Stimulated activated CD4-positive, alpha-beta T cell treated with anti-CD3 and anti-CD28 coated beads, Interleukin-2, amount 100 ng/mL, for 24 hours (primary cell): ENCODE measurements at regions not wholly inside any gene's neighbourhood (a gene's known extent, or its start where the extent isn't known, plus 50 kb on each side); places are given as distances from the start of the nearest gene placed in this dataset.
"Not testable (repeated sequence)": the region's sequence is repeated elsewhere in the genome, so short reads cannot be mapped to it uniquely, and the experiment has no call there.

Experiments used
- DNase-seq, 2 donors: peaks; one replicate each; pipeline ENCODE4 v3.0.0-alpha.2; 2020

DNA sequence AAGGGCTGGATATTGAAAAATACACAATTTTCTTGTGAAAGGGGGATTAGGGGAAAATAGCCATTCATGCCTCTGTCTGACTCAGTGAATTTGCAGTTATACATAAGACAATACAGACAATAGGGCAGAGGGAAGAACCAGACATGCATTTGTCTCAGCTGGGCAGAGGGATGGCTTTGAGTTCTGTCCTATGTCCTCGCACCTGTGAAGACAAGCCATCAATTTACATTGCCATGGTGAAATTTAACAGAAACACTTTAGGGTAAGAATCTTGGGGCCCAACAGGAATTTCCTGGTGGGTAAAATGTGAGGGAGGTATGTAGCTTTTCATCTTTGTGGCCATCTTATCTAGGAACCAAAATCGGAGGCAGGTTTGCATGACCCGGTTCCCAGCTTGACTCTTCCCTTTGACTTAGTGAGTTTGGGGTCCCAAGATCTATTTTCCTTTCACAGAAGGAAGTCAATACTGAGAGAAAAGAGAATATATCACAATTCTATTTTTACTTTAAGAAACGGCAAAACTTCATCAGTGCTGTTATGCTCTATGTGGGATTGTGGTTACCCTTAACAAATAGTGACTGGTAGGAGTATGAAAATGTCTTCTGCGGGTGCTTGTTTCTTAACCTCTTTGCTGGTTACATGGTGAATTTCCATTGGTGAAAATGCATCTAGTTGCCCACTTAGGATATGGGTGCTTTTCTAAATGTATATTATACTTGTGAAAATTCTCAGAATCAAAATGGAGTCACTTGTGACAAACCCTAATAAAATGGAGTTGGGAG is 221.8 kb downstream of the SPP2 start:
- no peak for DNase-seq

DNA sequence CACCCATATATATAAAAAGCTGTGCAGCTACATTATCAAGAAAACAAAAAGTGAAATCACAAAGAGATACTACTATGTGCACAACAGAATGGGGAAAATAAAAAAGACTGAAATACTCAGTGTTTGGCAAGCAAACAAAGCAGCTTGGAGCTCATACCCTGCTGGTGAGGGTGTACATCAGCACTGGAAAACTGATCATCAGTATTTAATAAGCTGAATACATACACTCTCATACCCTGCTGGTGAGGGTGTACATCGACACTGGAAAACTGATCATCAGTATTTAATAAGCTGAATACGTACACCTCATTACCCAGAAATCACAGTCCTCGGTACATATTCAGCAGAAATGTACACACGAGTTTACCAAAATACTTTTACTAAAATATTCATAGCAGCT is 220.8 kb downstream of the SPP2 start:
- no peak for DNase-seq

DNA sequence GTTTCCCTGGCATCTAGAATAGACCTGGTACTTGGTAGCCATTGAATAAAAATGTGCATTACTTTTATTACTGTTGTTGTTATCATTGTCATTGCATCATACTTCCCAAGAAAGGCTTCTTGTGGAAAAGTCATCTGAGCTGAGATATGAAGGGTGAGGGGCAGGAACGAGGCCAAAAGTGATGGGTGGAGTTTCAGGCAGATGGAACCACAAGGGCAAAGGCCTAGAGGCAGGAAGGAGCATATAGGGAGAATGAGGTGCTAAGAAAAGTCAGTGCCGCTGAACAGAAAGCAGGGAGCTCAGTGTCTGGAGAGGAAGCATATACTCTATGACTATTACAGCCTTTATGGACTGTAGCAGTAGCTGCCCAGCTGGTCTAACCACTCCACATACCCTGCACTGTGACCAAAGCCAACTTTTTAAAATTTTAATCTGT is 219.3 kb downstream of the SPP2 start:
- no peak for DNase-seq

DNA sequence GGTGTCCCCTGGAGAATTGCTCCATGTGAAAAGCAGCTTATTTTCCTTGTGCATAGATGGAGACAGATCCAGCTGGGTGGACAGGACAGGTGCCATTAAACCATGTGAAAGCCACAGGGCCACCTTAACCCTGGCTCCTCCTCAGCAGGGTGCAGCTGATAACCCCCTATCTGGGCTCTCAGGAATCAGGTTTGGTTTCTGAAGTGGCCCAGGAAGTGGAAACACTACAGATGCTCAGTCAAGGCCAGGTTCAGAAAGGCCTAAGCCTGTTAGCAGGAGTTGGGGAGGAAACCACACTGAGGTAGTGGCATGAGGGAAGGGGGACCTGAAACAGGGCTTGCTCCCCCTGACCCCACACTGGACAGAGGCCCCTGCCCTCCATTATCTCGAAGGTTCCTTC is 217.0 kb downstream of the SPP2 start:
- DNase-seq: no peak

DNA sequence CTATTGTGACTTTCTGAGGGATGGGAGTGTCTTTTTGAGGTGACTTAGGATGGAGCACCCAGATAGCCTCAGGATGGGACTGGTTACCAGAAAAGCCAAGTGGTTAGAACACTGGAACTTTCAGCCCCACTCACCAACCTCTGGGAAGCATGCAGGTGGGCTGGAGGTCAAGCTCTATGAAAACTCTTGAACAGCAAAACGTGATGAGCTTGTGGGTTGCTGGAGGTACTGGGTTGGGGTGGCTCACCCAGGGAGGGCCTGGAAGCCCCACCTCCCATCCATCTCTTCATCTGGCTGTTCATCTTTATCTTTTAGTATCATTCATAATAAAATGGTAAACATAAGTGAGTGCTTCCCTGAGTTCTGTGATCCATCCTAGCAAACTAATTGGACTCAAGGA is 216.4 kb downstream of the SPP2 start:
- DNase-seq: no peak

DNA sequence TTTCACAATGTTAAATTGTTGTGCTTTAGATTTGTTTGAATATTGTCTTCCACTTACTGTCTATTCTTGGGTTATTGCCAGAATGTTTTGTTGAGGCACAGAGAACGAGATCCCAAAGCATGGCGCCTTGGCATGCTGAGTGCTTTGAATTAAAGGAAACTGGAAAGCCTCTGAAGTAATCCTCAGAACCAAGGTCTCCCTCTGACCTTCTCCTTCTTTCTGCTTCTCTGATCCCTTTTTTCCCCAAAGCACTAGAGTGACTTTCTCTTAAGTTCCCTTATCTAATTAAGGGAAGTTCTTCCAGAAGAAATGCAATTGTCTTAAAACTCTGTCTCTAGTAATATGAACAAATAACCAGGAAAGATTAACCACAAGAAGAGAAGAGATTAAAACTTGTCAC is 214.7 kb downstream of the SPP2 start:
- DNase-seq: no peak

DNA sequence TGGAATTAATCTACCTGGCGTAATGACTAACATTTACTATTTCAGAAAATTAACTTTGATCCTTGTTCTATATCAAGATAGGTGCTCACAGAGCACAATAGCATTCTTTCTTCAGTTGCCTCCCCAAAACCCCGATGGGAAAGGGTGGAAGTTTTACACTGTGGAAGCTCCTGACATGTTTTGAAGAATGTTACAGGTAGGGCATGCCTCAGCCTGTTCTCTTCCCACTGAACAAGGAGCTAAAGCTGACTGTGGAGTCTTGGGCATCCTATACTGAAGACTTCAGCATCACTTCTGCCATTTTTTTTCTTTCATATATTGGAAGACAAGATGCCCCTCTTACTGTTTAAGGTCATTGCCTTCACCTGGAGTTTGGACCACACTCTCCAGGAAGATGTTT is 211.2 kb downstream of the SPP2 start:
- DNase-seq: no peak

DNA sequence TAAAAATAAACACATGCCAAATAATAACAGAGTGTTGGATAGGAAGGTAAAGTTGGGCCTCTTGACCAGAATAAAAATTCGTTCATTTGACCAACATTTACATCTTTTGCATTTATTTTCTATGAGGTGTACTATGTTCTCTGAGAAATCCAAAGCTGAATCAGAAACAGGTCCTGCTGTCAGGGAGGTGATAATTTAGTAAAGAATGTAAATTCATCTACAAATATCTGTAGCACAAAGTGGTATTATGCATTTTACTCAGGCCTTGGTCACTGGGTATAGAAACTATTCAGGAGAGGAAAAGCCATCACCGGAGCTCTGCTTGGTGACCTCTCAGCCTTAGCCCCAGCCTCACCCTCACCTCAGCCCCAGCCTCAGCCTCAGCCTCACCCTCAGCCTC is 208.9 kb downstream of the SPP2 start:
- no peak for DNase-seq

DNA sequence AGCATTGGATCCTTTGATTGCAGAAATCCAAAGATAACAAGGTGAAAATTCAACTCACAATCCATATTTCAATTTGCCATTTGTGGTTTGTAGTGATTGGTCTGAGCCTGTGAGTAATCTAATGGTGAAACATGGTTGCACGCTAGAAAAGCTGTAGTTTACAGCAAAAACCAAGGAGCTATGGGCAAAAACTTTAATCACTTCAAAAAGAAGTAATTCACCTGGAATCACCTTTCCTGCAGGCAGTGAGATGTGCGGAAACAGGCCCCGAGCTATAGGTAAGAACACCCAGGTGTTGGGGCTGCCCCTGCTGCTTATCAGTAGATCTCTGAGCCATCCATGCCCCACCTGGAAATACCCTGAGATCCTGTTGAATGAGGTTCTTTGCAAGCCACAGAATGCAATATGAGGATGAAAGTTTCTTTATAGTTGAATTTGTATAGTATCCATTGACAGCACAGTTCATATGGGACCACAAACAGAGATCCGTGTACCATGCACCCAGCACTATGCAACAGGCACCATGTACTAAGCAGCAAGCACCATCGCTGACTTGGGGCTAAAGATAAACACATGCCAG is 208.2 kb downstream of the SPP2 start:
- DNase-seq: no peak

DNA sequence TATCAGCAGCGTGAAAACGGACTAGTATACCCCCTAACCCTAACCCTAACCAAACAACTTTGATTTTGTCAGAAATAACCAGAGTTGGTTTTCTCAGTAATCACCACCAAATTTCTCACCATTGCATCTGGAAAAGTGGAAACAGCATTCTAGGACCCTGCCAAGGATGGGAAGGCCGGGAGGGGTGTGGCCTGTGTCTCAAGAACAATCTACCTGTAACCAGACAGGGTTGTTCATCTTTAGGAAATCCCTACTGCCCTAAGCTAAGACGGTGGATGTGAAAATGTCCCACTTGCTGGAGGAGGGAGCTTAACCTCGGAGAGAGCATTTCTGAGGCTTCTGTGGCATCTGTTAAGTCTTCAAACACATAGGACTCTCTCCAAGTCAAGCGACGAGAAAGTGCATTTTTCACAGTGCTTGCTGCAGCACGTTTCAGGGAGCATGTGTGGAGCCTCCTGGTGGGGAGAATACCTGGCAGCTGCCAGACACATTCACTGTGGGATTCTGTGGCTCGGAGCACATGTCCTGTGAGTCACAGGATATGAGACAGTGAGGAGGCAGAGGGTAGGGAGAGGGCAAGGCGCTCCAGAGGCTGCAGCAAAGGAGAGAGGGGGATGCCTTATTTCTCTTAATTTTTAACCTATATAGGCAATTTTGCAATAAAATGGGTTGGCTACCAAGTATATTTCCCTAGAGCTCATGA is 207.5 kb downstream of the SPP2 start:
- peak; percentile 33 to 38 for DNase-seq

DNA sequence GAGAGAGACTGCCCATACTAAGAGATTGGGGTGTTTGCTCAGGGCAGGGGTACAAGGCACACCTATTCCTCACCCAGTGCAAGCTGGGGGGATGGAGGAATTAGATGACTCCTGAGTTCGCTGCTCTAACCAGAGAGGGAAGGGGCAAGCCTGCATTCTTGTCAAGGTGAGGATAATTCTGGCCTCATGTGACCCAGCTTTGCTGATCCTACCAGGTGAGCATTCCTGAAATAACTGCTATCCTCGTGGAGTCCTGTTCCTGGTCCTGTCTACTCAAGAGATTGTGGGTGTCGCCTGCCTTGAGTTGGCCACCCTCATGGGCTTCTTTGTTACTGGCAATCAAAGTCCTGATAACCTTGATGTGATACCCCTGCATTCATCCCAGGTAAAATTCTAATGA is 206.0 kb downstream of the SPP2 start:
- DNase-seq: no peak

DNA sequence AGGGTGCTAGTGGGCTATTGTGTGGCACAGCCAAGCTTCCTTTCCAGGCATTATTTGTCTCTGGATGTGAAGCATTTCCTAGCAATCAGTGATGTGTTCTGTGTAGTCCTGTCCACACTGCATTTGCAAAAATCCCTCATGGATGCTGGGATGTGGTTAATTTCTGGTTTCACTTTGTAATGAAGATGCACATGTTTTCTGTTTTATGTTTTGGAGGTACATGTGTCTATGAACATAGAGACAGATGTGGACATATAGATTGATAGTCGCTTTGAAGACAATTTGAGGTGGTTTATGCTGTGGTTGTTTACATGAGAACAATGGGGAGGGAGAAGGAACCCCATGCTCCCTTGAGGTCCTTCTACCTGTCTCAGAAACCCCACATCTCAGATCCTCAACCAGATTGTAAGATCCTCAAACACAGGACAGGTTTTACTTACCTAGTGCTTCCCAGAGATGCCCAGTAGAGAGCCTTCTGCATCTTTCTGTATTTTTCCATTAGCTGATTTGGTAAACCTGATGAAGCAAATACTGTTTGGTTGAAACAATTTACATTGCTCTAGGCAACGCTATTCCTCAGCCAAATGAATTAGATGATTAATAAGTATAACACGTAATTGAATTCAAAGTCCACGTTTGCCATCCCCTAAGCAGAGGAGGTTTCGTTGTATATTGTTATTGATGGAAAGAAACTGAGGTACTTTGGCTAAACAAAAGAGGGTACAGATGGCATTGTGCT is 204.4 kb downstream of the SPP2 start:
- DNase-seq: no peak

DNA sequence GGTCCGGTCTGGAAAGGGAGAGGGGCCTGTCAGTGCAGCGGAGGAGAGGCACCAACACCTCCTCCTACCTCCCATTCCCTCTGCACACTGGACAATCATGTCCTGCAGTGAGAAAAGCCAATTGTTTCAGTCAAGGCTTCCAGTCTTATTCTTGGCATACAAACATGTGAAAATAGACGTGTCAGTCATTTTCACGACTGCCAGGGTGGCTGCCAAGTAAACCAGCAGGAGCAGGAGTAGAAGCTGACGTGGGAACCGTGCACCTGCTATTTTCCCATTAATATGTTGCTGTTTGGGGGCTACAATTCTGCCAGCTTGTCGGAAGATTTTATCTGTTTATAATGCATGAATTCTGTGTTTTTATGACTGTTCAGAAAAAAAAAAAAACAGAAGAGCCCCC is 202.3 kb downstream of the SPP2 start:
- no peak for DNase-seq

DNA sequence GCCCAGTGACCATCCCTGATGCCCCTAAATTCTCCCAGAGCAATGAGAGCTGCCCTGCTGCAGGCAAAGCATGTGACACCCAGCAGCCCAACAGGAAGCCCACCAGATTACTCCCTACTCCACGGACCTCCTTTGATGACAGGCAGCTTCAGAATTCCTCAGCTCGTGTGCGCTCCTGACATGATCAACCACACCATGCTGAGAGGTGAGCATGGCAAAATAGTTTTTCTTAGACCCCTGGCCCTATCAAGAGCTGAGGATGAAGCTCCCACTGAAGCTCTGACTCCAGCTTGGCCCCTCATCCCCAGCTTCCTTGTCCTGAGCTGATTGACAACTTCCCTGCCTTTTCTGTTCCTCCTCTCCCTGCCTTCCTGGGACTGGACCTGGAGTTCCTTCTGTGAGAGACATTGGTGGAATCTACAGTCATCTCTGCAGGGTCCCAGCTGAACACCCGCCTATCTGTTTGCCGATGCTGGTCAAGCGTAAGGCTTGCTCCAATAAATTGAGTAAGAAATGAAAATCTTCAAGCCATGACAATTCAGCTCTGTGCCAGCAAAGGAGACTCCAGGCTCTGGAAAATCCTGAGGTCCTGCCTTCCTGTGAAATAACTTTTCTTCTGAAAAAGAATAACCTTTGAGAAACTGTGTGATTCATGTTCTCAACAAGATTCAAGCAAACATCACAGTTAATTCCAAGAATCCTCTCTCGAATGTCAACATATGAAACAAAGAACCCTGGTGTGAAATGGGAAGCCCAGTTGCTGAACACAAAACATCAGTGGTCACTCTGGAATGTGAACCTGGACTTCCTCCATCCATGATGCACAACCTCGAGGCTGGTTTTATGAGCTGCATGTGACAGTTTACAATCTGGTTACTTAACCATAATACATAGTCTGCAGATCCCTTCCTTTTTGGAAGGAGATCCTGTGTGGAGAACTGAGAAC is 201.1 kb downstream of the SPP2 start:
- DNase-seq: no peak

DNA sequence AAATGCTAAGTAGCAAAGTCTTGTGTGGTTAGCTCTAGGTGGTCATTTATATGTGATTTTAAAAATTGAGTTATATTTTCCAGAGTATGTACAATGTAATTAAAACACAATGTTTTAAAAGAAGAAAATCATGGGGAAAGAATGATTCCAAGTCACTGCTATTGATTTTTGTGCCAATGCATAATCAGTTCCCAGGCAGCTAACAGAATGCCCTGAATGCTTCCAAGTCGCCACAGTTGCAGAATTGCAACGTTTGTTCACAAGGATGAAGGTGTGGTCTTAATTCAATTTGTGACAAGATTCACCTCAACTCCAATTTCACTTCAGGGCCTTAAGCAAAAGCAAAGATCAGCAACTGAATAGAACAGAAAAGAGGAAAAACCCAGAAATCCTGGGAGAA is 200.4 kb downstream of the SPP2 start:
- no peak for DNase-seq

DNA sequence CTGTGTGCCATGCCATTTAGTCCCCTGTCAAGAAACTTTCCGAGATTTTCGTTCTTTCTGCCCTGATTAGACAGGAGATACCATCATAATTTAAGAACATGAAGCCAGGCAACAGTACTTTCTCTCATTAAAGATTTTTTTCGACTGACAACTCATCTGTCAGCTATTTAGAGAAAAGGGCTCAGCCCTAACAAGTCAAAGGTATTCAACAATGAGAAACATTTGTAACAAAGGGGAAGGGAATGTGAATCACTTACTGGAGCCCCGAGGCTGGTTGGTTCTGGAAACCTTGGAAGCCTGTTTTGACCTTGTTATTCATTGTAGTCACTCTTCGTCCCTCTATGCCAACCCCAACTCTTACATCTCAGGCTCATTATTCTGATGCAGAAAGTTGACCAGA is 199.4 kb downstream of the SPP2 start:
- DNase-seq: no peak

DNA sequence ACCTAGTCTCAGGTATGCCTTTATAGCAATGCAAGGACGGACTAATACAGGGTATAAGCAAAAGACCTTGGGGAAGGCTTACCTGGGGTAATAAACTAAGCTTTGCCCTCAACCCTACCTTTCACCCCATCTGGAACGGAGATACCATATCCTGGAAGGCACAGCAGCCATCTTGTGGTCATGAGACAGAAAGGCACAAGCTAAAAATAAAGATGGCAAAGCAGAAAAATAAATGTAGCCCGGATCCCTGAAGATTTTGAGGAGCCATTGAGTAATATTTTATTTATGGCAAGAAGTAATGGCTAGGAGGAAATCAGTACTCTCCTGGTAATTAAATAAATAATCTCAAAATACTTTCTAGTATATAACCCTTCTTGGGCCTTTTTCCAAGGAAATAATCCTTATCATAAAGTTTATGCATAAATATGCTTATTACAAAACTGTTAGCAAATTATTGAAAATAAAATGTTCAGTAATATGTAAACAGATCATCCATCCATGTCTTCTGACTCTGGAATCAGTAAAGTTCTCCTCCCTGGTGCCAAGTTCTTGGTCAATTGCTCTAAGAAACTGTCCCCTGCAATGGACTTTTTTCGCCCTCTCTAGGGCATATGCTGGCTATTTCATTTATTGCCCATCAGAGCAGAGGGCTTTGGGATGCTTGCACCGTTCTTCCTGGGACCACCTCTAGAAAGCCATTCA is 198.7 kb downstream of the SPP2 start:
- no peak for DNase-seq

DNA sequence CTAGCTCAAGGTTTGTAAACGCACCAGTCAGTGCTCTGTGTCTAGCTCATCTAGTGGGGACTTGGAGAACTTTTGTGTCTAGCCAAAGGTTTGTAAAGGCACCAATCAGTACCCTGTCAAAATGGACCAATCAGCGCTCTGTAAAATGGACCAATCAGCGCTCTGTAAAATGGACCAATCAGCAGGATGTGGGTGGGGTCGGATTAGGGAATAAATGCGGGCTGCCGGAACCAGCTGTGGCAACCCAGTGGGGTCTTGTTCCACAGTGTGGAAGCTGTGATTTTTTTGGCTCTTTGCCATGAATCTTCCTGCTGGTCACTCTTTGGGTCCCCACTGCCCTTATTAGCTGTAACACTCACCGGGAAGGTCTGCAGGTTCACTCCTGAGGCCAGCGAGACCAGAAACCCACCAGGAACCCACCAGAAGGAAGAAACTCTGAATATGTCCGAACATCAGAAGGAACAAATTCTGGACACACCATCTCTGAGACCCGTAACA is 197.8 kb downstream of the SPP2 start:
- DNase-seq: not testable (repeated sequence)

DNA sequence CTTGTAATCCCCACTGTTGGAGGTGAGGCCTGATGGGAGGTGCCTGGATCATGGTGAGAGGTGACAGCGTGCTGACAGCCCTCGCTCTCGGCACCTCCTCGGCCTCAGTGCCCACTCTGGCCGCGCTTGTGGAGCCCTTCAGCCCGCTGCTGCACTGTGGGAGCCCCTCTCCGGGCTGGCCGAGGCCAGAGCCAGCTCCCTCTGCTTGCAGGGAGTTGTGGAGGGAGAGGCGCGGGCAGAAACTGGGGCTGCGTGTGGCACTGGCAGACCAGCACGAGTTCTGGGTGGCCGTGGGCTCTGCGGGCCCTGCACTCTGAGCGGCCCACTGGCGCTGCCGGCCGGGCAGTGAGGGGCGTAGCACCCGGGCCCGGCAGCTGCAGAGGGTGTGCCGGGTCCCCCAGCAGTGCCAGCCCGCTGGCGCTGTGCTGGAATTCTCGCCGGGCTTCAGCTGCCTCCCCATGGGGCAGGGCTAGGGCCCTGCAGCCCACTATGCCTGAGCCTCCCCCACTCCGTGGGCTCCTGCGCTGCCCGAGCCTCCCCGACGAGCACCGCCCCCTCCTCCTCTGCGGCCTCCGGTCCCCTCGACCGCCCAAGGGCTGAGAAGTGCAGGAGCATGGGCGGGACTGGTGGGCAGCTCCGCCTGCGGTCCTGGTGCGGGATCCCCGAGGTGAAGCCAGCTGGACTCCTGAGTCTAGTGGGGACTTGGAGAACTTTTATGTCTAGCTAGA is 197.1 kb downstream of the SPP2 start:
- no peak for DNase-seq

DNA sequence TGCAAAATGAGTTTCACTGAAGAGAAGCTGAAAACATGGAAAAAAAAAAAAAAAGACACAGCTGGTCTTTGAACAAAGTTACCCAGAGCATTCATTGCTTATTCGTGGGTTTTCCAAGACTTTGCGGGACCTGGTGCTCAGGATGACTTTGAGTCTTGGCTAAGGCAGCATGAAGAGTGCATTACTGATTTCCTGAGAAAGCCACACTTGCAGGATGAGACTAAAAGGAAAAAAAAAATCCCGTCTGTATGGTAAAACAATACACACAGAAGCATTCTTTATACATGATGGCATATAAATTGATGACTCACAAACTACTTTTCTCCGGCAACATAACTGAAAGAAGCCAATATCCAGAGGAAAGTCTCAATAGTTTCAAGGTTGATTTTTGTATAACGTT is 195.4 kb downstream of the SPP2 start:
- no peak for DNase-seq
